GM23338 (cell line): ENCODE measurements at regions not wholly inside any gene's neighbourhood (a gene's known extent, or its start where the extent isn't known, plus 50 kb on each side); places are given as distances from the start of the nearest gene placed in this dataset.

ENCODE experiments used
- ATAC-seq: fragments of 200-7000 bp; cut with Tn5 transposase; 3 replicates; pipeline ENCODE4 v1.9.1; 2020
- DNase-seq: peaks from one replicate; pipeline ENCODE4 v3.0.0-alpha.2; 2015; ENCODE audit warnings: low spot score
- H2AFZ ChIP-seq: fragments of 200-600 bp; sonication (generic); 2 replicates; pipeline ENCODE4 v1.8.0; 2016; ENCODE audit warnings: antibody characterized with exemption, mild to moderate bottlenecking, moderate library complexity
- H3F3A ChIP-seq: fragments of 200-600 bp; sonication (generic); replicated peaks from 2 replicates; pipeline ENCODE4 v1.8.0; 2017; ENCODE audit warnings: antibody characterized with exemption, mixed run types, low read depth
- H3K27ac ChIP-seq: fragments of 200-600 bp; sonication (generic); 2 replicates; pipeline ENCODE4 v1.6.1; 2016; ENCODE audit warnings: low read depth
- H3K27me3 ChIP-seq: fragments of 200-600 bp; sonication (generic); 2 replicates; pipeline ENCODE4 v1.8.0; 2016; ENCODE audit warnings: mild to moderate bottlenecking, mixed run types, moderate library complexity; ENCODE audit not compliant: insufficient read depth
- H3K36me3 ChIP-seq: fragments of 200-600 bp; sonication (generic); 2 replicates; pipeline ENCODE4 v1.8.0; 2016; ENCODE audit warnings: mild to moderate bottlenecking; ENCODE audit not compliant: insufficient read depth
- H3K4me1 ChIP-seq: fragments of 200-600 bp; sonication (generic); 2 replicates; pipeline ENCODE4 v1.8.0; 2016; ENCODE audit warnings: mild to moderate bottlenecking, moderate library complexity; ENCODE audit not compliant: insufficient read depth
- H3K4me2 ChIP-seq: fragments of 200-600 bp; sonication (generic); 2 replicates; pipeline ENCODE4 v1.7.1; 2017; ENCODE audit warnings: mixed run types
- H3K4me3 ChIP-seq: fragments of 200-600 bp; sonication (generic); 2 replicates; pipeline ENCODE4 v1.6.1; 2016; ENCODE audit warnings: mixed run types
- H3K79me2 ChIP-seq: fragments of 200-600 bp; sonication (generic); replicated peaks from 2 replicates; pipeline ENCODE4 v1.8.0; 2017; ENCODE audit warnings: mild to moderate bottlenecking; ENCODE audit not compliant: insufficient read depth
- H3K9me2 ChIP-seq: fragments of 200-600 bp; sonication (generic); 2 replicates; pipeline ENCODE4 v1.8.0; 2017; ENCODE audit not compliant: insufficient read depth
- H4K20me1 ChIP-seq: fragments of 200-600 bp; sonication (generic); replicated peaks from 2 replicates; pipeline ENCODE4 v1.8.0; 2017; ENCODE audit warnings: mild to moderate bottlenecking; ENCODE audit not compliant: insufficient read depth
- H3K27ac Mint-ChIP-seq: 2 replicates; pipeline ENCODE4 v1.8.0; 2020; ENCODE audit warnings: inconsistent platforms, mild to moderate bottlenecking, moderate library complexity, mixed read lengths
- H3K27me3 Mint-ChIP-seq: 3 replicates; pipeline ENCODE4 v1.8.0; 2022; ENCODE audit warnings: low read depth, mild to moderate bottlenecking, moderate library complexity, mixed read lengths, inconsistent platforms; ENCODE audit not compliant: insufficient read depth, poor library complexity
- H3K36me3 Mint-ChIP-seq: 3 replicates; pipeline ENCODE4 v1.8.0; 2021; ENCODE audit warnings: low read depth, mild to moderate bottlenecking, inconsistent platforms, moderate library complexity, mixed read lengths
- H3K4me1 Mint-ChIP-seq: 3 replicates; pipeline ENCODE4 v1.8.0; 2020; ENCODE audit warnings: mild to moderate bottlenecking, inconsistent platforms, mixed read lengths
- H3K4me3 Mint-ChIP-seq: 3 replicates; pipeline ENCODE4 v1.8.0; 2021; ENCODE audit warnings: moderate library complexity, mild to moderate bottlenecking, inconsistent platforms, mixed read lengths
- H3K9me3 Mint-ChIP-seq: 3 replicates; pipeline ENCODE4 v1.8.0; 2020; ENCODE audit warnings: moderate library complexity, mild to moderate bottlenecking, inconsistent platforms, mixed read lengths
- EZH2 ChIP-seq: fragments of 200-600 bp; sonication (generic); IDR thresholded peaks from one replicate; pipeline ENCODE4 v1.8.0; 2017; ENCODE audit warnings: antibody characterized with exemption, mild to moderate bottlenecking, low read depth; ENCODE audit not compliant: unreplicated experiment
- EZH2phosphoT487 ChIP-seq: fragments of 200-600 bp; sonication (generic); IDR thresholded peaks from one replicate; pipeline ENCODE4 v1.8.1; 2018; ENCODE audit warnings: antibody characterized with exemption; ENCODE audit not compliant: unreplicated experiment
- JUNB ChIP-seq: IDR thresholded peaks from one replicate; pipeline ENCODE4 v1.6.1; 2016; ENCODE audit warnings: antibody characterized with exemption; ENCODE audit not compliant: unreplicated experiment
- NANOG ChIP-seq: IDR thresholded peaks from 2 replicates; pipeline ENCODE4 v1.6.1; 2016; ENCODE audit warnings: antibody characterized with exemption, borderline replicate concordance
- POLR2AphosphoS5 ChIP-seq: IDR thresholded peaks from 2 replicates; pipeline ENCODE4 v1.6.1; 2016; ENCODE audit warnings: antibody characterized with exemption, low read depth
- TF ChIP-seq, protein P1 (sequence below): fragments of 250-450 bp; sonication (Bioruptor Pico); IDR thresholded peaks from 2 replicates; pipeline ENCODE4 v1.5.0; 2020; ENCODE audit warnings: mild to moderate bottlenecking, moderate library complexity
- TF ChIP-seq, protein P2 (sequence below): IDR thresholded peaks from one replicate; pipeline ENCODE4 v1.6.1; 2018; ENCODE audit warnings: antibody characterized with exemption; ENCODE audit not compliant: unreplicated experiment
- TF ChIP-seq, protein P3 (sequence below), 2 experiments: fragments of 200-600 bp in 1 of 2; sonication (generic) in 1 of 2; conservative IDR thresholded peaks; 2 replicates each; pipeline versions ENCODE4 v1.5.1 to v1.6.1; 2016 to 2017; ENCODE audit warnings: antibody characterized with exemption in 2 of 2, low read depth in 2 of 2, mild to moderate bottlenecking in 2 of 2, moderate library complexity in 1 of 2

GRCh38 chr5:45094876-45095440, 286.2 kb downstream of the MRPS30 start (continued):
- TF ChIP-seq, protein P1, sequence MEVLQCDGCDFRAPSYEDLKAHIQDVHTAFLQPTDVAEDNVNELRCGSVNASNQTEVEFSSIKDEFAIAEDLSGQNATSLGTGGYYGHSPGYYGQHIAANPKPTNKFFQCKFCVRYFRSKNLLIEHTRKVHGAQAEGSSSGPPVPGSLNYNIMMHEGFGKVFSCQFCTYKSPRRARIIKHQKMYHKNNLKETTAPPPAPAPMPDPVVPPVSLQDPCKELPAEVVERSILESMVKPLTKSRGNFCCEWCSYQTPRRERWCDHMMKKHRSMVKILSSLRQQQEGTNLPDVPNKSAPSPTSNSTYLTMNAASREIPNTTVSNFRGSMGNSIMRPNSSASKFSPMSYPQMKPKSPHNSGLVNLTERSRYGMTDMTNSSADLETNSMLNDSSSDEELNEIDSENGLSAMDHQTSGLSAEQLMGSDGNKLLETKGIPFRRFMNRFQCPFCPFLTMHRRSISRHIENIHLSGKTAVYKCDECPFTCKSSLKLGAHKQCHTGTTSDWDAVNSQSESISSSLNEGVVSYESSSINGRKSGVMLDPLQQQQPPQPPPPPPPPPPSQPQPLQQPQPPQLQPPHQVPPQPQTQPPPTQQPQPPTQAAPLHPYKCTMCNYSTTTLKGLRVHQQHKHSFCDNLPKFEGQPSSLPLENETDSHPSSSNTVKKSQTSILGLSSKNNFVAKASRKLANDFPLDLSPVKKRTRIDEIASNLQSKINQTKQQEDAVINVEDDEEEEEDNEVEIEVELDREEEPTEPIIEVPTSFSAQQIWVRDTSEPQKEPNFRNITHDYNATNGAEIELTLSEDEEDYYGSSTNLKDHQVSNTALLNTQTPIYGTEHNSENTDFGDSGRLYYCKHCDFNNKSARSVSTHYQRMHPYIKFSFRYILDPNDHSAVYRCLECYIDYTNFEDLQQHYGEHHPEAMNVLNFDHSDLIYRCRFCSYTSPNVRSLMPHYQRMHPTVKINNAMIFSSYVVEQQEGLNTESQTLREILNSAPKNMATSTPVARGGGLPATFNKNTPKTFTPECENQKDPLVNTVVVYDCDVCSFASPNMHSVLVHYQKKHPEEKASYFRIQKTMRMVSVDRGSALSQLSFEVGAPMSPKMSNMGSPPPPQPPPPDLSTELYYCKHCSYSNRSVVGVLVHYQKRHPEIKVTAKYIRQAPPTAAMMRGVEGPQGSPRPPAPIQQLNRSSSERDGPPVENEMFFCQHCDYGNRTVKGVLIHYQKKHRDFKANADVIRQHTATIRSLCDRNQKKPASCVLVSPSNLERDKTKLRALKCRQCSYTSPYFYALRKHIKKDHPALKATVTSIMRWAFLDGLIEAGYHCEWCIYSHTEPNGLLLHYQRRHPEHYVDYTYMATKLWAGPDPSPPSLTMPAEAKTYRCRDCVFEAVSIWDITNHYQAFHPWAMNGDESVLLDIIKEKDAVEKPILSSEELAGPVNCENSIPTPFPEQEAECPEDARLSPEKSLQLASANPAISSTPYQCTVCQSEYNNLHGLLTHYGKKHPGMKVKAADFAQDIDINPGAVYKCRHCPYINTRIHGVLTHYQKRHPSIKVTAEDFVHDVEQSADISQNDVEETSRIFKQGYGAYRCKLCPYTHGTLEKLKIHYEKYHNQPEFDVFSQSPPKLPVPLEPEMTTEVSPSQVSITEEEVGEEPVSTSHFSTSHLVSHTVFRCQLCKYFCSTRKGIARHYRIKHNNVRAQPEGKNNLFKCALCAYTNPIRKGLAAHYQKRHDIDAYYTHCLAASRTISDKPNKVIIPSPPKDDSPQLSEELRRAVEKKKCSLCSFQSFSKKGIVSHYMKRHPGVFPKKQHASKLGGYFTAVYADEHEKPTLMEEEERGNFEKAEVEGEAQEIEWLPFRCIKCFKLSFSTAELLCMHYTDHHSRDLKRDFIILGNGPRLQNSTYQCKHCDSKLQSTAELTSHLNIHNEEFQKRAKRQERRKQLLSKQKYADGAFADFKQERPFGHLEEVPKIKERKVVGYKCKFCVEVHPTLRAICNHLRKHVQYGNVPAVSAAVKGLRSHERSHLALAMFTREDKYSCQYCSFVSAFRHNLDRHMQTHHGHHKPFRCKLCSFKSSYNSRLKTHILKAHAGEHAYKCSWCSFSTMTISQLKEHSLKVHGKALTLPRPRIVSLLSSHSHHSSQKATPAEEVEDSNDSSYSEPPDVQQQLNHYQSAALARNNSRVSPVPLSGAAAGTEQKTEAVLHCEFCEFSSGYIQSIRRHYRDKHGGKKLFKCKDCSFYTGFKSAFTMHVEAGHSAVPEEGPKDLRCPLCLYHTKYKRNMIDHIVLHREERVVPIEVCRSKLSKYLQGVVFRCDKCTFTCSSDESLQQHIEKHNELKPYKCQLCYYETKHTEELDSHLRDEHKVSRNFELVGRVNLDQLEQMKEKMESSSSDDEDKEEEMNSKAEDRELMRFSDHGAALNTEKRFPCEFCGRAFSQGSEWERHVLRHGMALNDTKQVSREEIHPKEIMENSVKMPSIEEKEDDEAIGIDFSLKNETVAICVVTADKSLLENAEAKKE: no peak

- H3K27me3 Mint-ChIP-seq: no peaks in the 10 kb centered on the region
- peaks cover 13% of the 10 kb centered on the region; the same call in 2 of the 3 replicates for H3K36me3 Mint-ChIP-seq
- TF ChIP-seq EZH2phosphoT487: no peak
- TF ChIP-seq NANOG: no peak
- ATAC-seq: no peak
- Histone ChIP-seq H3F3A (no peaks in the 10 kb centered on the region), H3K4me3 (no peak overlapping the region), H3K4me2 (no peak overlapping the region), H2AFZ (no peak overlapping the region), H3K27ac (no peak overlapping the region), H3K36me3 (peaks cover 3% of the 10 kb centered on the region; the same call in 1 of the 2 replicates), H3K79me2 (no peaks in the 10 kb centered on the region), H3K27me3 (no peaks in the 10 kb centered on the region), H3K9me2 (peaks cover 9% of the 10 kb centered on the region; the same call in 1 of the 2 replicates), H4K20me1 (no peaks in the 10 kb centered on the region), H3K4me1 (peaks cover 7% of the 10 kb centered on the region; the same call in 1 of the 2 replicates)
- H3K9me3 Mint-ChIP-seq: peaks cover 10% of the 10 kb centered on the region
- no peak overlapping the region for H3K4me3 Mint-ChIP-seq
- no peak overlapping the region for H3K27ac Mint-ChIP-seq
- no peak for DNase-seq
- H3K4me1 Mint-ChIP-seq: peaks cover 12% of the 10 kb centered on the region
Observed at GRCh38 chr5:45098483-45098882, 289.7 kb downstream of the MRPS30 start.

- H3K9me2 ChIP-seq: peaks cover 9% of the 10 kb centered on the region; the same call in 1 of the 2 replicates
- no peak overlapping the region for H3K4me2 ChIP-seq
- DNase-seq (no peak), ATAC-seq (no peak)
- H3K9me3 Mint-ChIP-seq: peaks cover 20% of the 10 kb centered on the region
- no peaks in the 10 kb centered on the region for H3K27me3 ChIP-seq
- H3K4me3 ChIP-seq: no peak overlapping the region
- no peaks in the 10 kb centered on the region for H3F3A ChIP-seq
- no peaks in the 10 kb centered on the region for H4K20me1 ChIP-seq
- no peaks in the 10 kb centered on the region for H3K79me2 ChIP-seq
- H3K4me3 Mint-ChIP-seq: no peak overlapping the region
- peaks cover 8% of the 10 kb centered on the region for H3K4me1 Mint-ChIP-seq
- no peaks in the 10 kb centered on the region for H3K27me3 Mint-ChIP-seq
- H3K4me1 ChIP-seq: peaks cover 7% of the 10 kb centered on the region; the same call in 1 of the 2 replicates
- H3K36me3 Mint-ChIP-seq: peaks cover 30% of the 10 kb centered on the region
- no peak overlapping the region for H3K27ac ChIP-seq
- H3K27ac Mint-ChIP-seq: no peak overlapping the region
- H3K36me3 ChIP-seq: peaks cover 3% of the 10 kb centered on the region; the same call in 1 of the 2 replicates
- peak overlapping the region; percentile 28; the same call in 1 of the 2 replicates for H2AFZ ChIP-seq
- TF ChIP-seq EZH2phosphoT487 (no peak), JUNB (no peak), EZH2 (no peak), NANOG (no peak), POLR2AphosphoS5 (no peak)
- TF ChIP-seq, protein P2, sequence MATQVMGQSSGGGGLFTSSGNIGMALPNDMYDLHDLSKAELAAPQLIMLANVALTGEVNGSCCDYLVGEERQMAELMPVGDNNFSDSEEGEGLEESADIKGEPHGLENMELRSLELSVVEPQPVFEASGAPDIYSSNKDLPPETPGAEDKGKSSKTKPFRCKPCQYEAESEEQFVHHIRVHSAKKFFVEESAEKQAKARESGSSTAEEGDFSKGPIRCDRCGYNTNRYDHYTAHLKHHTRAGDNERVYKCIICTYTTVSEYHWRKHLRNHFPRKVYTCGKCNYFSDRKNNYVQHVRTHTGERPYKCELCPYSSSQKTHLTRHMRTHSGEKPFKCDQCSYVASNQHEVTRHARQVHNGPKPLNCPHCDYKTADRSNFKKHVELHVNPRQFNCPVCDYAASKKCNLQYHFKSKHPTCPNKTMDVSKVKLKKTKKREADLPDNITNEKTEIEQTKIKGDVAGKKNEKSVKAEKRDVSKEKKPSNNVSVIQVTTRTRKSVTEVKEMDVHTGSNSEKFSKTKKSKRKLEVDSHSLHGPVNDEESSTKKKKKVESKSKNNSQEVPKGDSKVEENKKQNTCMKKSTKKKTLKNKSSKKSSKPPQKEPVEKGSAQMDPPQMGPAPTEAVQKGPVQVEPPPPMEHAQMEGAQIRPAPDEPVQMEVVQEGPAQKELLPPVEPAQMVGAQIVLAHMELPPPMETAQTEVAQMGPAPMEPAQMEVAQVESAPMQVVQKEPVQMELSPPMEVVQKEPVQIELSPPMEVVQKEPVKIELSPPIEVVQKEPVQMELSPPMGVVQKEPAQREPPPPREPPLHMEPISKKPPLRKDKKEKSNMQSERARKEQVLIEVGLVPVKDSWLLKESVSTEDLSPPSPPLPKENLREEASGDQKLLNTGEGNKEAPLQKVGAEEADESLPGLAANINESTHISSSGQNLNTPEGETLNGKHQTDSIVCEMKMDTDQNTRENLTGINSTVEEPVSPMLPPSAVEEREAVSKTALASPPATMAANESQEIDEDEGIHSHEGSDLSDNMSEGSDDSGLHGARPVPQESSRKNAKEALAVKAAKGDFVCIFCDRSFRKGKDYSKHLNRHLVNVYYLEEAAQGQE: no peak
- TF ChIP-seq, protein P3, sequence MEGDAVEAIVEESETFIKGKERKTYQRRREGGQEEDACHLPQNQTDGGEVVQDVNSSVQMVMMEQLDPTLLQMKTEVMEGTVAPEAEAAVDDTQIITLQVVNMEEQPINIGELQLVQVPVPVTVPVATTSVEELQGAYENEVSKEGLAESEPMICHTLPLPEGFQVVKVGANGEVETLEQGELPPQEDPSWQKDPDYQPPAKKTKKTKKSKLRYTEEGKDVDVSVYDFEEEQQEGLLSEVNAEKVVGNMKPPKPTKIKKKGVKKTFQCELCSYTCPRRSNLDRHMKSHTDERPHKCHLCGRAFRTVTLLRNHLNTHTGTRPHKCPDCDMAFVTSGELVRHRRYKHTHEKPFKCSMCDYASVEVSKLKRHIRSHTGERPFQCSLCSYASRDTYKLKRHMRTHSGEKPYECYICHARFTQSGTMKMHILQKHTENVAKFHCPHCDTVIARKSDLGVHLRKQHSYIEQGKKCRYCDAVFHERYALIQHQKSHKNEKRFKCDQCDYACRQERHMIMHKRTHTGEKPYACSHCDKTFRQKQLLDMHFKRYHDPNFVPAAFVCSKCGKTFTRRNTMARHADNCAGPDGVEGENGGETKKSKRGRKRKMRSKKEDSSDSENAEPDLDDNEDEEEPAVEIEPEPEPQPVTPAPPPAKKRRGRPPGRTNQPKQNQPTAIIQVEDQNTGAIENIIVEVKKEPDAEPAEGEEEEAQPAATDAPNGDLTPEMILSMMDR (conservative IDR thresholded peaks at IDR 0.05; ENCODE audit: low read depth in 2 of 2): no peak
Observed at GRCh38 chr5:45101146-45101545, 292.4 kb downstream of the MRPS30 start.
